B cell (primary cell): ENCODE measurements at regions not wholly inside any gene's neighbourhood (a gene's known extent, or its start where the extent isn't known, plus 50 kb on each side); places are given as distances from the start of the nearest gene placed in this dataset.

Experiments used
- ATAC-seq: fragments of 200-7000 bp; cut with Tn5 transposase; one replicate; pipeline ENCODE4 v1.10.0; 2021; ENCODE audit warnings: low read depth, mild to moderate bottlenecking, moderate number of reproducible peaks, moderate library complexity
- CTCF ChIA-PET: fragments of 350-600 bp; sonication (Branson Sonifier 250); formaldehyde crosslinking; loops from one replicate; lab custom pipeline; 2021; ENCODE audit warnings: antibody characterized with exemption, inconsistent platforms; lab: Charles Lee
- POLR2A ChIA-PET: fragments of 350-600 bp; sonication (Branson Sonifier 250); formaldehyde crosslinking; loops from one replicate; lab custom pipeline; 2021; ENCODE audit warnings: antibody characterized with exemption; lab: Charles Lee
- DNase-seq: peaks from one replicate; pipeline ENCODE4 v3.0.0; 2013
- H2AFZ ChIP-seq: 2 replicates; pipeline ENCODE4 v1.6.1; 2012; ENCODE audit warnings: mild to moderate bottlenecking, low read depth, low read length; ENCODE audit not compliant: insufficient read depth, poor library complexity, severe bottlenecking
- H3K27ac ChIP-seq, 2 donors: 1 replicate in 1 of 2; 2 replicates in 1 of 2; pipeline ENCODE4 v1.5.1; 2012 to 2013; ENCODE audit warnings: low read length in 2 of 2, mild to moderate bottlenecking in 2 of 2, moderate library complexity in 1 of 2
- H3K27me3 ChIP-seq, 4 experiments: fragments of 200-600 bp in 1 of 4; sonication (generic) in 1 of 4; replicated peaks in 1 of 4; 1 replicate in 2 of 4; 2 replicates in 2 of 4; pipeline versions ENCODE4 v1.6.1 to v1.7.0; 2013 to 2016; ENCODE audit warnings: low read length in 3 of 4, mild to moderate bottlenecking in 2 of 4, mixed read lengths in 1 of 4, moderate library complexity in 1 of 4; ENCODE audit not compliant: insufficient read depth in 4 of 4, control insufficient read depth in 3 of 4; ENCODE audit errors: control extremely low read depth in 1 of 4
- H3K36me3 ChIP-seq, 2 experiments: replicated peaks in 1 of 2; 1 replicate in 1 of 2; 2 replicates in 1 of 2; pipeline versions ENCODE4 v1.6.1 to v1.7.1; 2013; ENCODE audit warnings: low read length in 1 of 2; ENCODE audit not compliant: insufficient read depth in 2 of 2, control insufficient read depth in 1 of 2; ENCODE audit errors: control extremely low read depth in 1 of 2, extremely low read depth in 1 of 2
- H3K4me1 ChIP-seq, 2 donors: fragments of 200-600 bp in 1 of 2; sonication (generic) in 1 of 2; 1 replicate in 1 of 2; 2 replicates in 1 of 2; pipeline versions ENCODE4 v1.5.1 to v1.6.1; 2013 to 2017; ENCODE audit warnings: low read length in 2 of 2; ENCODE audit not compliant: control insufficient read depth in 2 of 2, insufficient read depth in 2 of 2
- H3K4me2 ChIP-seq: replicated peaks from 2 replicates; pipeline ENCODE3; 2012; ENCODE audit warnings: mild to moderate bottlenecking, low read depth, low read length; ENCODE audit not compliant: poor library complexity, severe bottlenecking
- H3K4me3 ChIP-seq, 5 experiments: fragments of 200-600 bp in 1 of 5; sonication (generic) in 1 of 5; 1 replicate in 3 of 5; 2 replicates in 2 of 5; pipeline versions ENCODE4 v1.5.1 to v1.7.0; 2011 to 2016; ENCODE audit warnings: low read length in 4 of 5, mild to moderate bottlenecking in 4 of 5, low read depth in 2 of 5, control low read depth in 1 of 5, moderate library complexity in 1 of 5; ENCODE audit not compliant: insufficient read depth in 1 of 5; ENCODE audit errors: control extremely low read depth in 1 of 5, extremely low read depth in 1 of 5
- H3K79me2 ChIP-seq: fragments of 200-600 bp; sonication (generic); one replicate; pipeline ENCODE4 v1.6.0; 2016; ENCODE audit warnings: low read length; ENCODE audit not compliant: control insufficient read depth, insufficient read depth
- H3K9ac ChIP-seq: fragments of 200-600 bp; sonication (generic); 2 replicates; pipeline ENCODE4 v1.6.1; 2017; ENCODE audit warnings: mild to moderate bottlenecking, low read length, moderate library complexity
- H3K9me3 ChIP-seq, 3 donors: one replicate each; pipeline versions ENCODE4 v1.6.1 to v1.7.1; 2013; ENCODE audit warnings: low read length in 2 of 3; ENCODE audit not compliant: control insufficient read depth in 2 of 3, insufficient read depth in 1 of 3; ENCODE audit errors: control extremely low read depth in 1 of 3
- H4K20me1 ChIP-seq: 2 replicates; pipeline ENCODE4 v1.6.0; 2012; ENCODE audit warnings: mild to moderate bottlenecking, low read length; ENCODE audit not compliant: insufficient read depth, control insufficient read depth, poor library complexity, severe bottlenecking
- H3K27ac Mint-ChIP-seq: one replicate; pipeline ENCODE4 v1.8.0; 2021; ENCODE audit warnings: mixed read lengths
- H3K27me3 Mint-ChIP-seq: one replicate; pipeline ENCODE4 v1.8.0; 2021; ENCODE audit warnings: mixed read lengths
- H3K4me1 Mint-ChIP-seq: one replicate; pipeline ENCODE4 v1.8.0; 2021; ENCODE audit warnings: mixed read lengths
- H3K4me3 Mint-ChIP-seq: one replicate; pipeline ENCODE4 v1.8.0; 2021; ENCODE audit warnings: mixed read lengths
- H3K9me3 Mint-ChIP-seq: one replicate; pipeline ENCODE4 v1.8.0; 2022; ENCODE audit warnings: mixed read lengths; ENCODE audit not compliant: insufficient read depth
- EZH2 ChIP-seq: IDR thresholded peaks from 2 replicates; pipeline ENCODE4 v1.6.1; 2012; ENCODE audit warnings: borderline replicate concordance, low read depth, mild to moderate bottlenecking, moderate library complexity, low read length; ENCODE audit not compliant: insufficient read depth, poor library complexity, severe bottlenecking
- WGBS: methylation state at CpG from one replicate; pipeline ENCODE4 v1.1.5; 2013; ENCODE audit warnings: missing lambda C conversion rate; ENCODE audit not compliant: insufficient coverage; 5-methylcytosine and 5-hydroxymethylcytosine counted together
- intact Hi-C: fragments of 100-400 bp; cut with micrococcal nuclease; formaldehyde crosslinking; loops from one replicate; pipeline ENCODE4 v1.10.0; 2022
- TF ChIP-seq, protein P1 (sequence below): fragments of 200-600 bp; IDR thresholded peaks from one replicate; pipeline ENCODE4 v1.8.0; 2022; ENCODE audit warnings: antibody characterized with exemption, mild to moderate bottlenecking

DNA sequence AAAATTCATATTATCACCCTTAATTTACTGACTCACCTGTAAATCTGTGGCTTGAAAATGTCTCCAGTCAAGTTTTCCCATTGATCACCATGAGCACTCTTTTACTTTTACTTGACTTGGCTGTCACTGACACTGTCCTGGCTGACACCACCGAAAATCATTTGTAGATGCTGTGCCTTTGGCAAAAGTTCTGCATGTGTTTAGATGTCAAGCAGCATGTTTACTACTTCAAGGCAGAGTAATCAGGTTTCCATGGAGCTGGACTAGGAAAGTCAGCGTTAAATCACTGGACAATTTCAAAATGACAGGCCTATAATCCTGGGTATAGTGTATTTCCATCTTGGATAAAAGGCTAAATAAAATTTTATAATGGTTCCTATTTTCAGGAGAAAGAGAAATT is 1530.6 kb upstream of the CDH6 start:
- no peaks in the 10 kb centered on the region for H3K4me1 Mint-ChIP-seq
- WGBS: 100% methylated on average over 1 of the region's 2 CpGs
- Histone ChIP-seq H3K79me2 (no peaks in the 10 kb centered on the region), H3K36me3 (no peaks in the 10 kb centered on the region), H3K4me3 (no peak overlapping the region), H3K4me2 (no peak overlapping the region), H2AFZ (no peak overlapping the region), H4K20me1 (no peaks in the 10 kb centered on the region), H3K9me3 (peaks cover 0 to 17% (median 0%) of the 10 kb centered on the region in 3 donors), H3K27ac (no peak overlapping the region), H3K9ac (no peak overlapping the region), H3K4me1 (no peaks in the 10 kb centered on the region), H3K27me3 (no peaks in the 10 kb centered on the region)
- ATAC-seq (no peak), DNase-seq (no peak)
- intact Hi-C loops: no loop called here
- ChIA-PET POLR2A (no interaction called here), CTCF (no interaction called here)
- H3K27ac Mint-ChIP-seq: no peak overlapping the region
- peaks cover 9% of the 10 kb centered on the region for H3K9me3 Mint-ChIP-seq
- no peaks in the 10 kb centered on the region for H3K27me3 Mint-ChIP-seq
- no peak overlapping the region for H3K4me3 Mint-ChIP-seq
- TF ChIP-seq, protein P1, sequence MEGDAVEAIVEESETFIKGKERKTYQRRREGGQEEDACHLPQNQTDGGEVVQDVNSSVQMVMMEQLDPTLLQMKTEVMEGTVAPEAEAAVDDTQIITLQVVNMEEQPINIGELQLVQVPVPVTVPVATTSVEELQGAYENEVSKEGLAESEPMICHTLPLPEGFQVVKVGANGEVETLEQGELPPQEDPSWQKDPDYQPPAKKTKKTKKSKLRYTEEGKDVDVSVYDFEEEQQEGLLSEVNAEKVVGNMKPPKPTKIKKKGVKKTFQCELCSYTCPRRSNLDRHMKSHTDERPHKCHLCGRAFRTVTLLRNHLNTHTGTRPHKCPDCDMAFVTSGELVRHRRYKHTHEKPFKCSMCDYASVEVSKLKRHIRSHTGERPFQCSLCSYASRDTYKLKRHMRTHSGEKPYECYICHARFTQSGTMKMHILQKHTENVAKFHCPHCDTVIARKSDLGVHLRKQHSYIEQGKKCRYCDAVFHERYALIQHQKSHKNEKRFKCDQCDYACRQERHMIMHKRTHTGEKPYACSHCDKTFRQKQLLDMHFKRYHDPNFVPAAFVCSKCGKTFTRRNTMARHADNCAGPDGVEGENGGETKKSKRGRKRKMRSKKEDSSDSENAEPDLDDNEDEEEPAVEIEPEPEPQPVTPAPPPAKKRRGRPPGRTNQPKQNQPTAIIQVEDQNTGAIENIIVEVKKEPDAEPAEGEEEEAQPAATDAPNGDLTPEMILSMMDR: no peak
- TF ChIP-seq EZH2: no peak

DNA sequence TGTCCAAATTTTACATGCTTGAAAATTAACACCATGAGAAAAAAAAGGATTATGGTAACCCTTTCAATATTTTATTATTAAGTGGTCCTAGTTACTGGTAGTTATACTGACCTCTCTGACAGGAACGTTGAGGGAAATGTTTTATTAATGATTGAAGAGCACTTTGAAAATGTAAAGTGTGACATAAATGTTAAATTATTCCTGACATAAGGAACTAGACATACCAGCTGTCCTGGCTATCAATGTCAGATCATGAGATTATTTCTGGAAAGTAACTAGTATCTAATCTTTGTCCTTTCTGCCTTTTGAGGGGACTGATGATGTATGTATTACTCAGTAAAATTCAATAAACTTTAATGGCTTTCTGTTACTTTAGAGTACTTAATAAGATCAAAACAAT is 1538.5 kb upstream of the CDH6 start:
- no peak overlapping the region for H3K4me3 Mint-ChIP-seq
- no peak for DNase-seq
- no peak overlapping the region for H2AFZ ChIP-seq
- no peak overlapping the region for H3K27ac ChIP-seq
- H3K9me3 ChIP-seq: peaks cover 0 to 13% (median 0%) of the 10 kb centered on the region in 3 donors
- H3K4me2 ChIP-seq: no peak overlapping the region
- H3K4me1 ChIP-seq: no peaks in the 10 kb centered on the region
- H3K79me2 ChIP-seq: no peaks in the 10 kb centered on the region
- no peaks in the 10 kb centered on the region for H4K20me1 ChIP-seq
- ChIA-PET POLR2A (no interaction called here), CTCF (no interaction called here)
- H3K36me3 ChIP-seq: no peaks in the 10 kb centered on the region
- H3K9ac ChIP-seq: no peak overlapping the region
- H3K27me3 Mint-ChIP-seq: no peaks in the 10 kb centered on the region
- TF ChIP-seq, protein P1: no peak
- TF ChIP-seq EZH2: no peak
- WGBS: no CpG with 5 or more reads among the region's 1 CpG
- intact Hi-C loops: no loop called here
- peaks cover 9% of the 10 kb centered on the region for H3K9me3 Mint-ChIP-seq
- no peaks in the 10 kb centered on the region for H3K27me3 ChIP-seq
- no peak for ATAC-seq
- no peaks in the 10 kb centered on the region for H3K4me1 Mint-ChIP-seq
- no peak overlapping the region for H3K27ac Mint-ChIP-seq
- H3K4me3 ChIP-seq: no peak overlapping the region
